Loucy (cell line): ENCODE measurements at regions not wholly inside any gene's neighbourhood (a gene's known extent, or its start where the extent isn't known, plus 50 kb on each side); places are given as distances from the start of the nearest gene placed in this dataset.

ENCODE experiments used
- H2AFZ ChIP-seq: fragments of 200-600 bp; sonication (generic); 2 replicates; pipeline ENCODE4 v1.6.0; 2016; ENCODE audit warnings: antibody characterized with exemption, mild to moderate bottlenecking, low read length, moderate library complexity
- H3F3A ChIP-seq: fragments of 200-600 bp; 2 replicates; pipeline ENCODE4 v1.6.0; 2016; ENCODE audit warnings: antibody characterized with exemption, low read depth, mild to moderate bottlenecking
- H3K27me3 ChIP-seq: fragments of 200-600 bp; sonication (generic); 2 replicates; pipeline ENCODE4 v1.6.1; 2014; ENCODE audit warnings: low read length, mild to moderate bottlenecking; ENCODE audit not compliant: insufficient read depth, poor library complexity, severe bottlenecking
- H3K36me3 ChIP-seq: fragments of 200-600 bp; sonication (generic); 2 replicates; pipeline ENCODE4 v1.6.1; 2016; ENCODE audit warnings: low read length; ENCODE audit not compliant: insufficient read depth
- H3K4me1 ChIP-seq: fragments of 200-600 bp; sonication (generic); 2 replicates; pipeline ENCODE4 v1.5.1; 2014; ENCODE audit warnings: low read length, mild to moderate bottlenecking; ENCODE audit not compliant: insufficient read depth, poor library complexity, severe bottlenecking
- H3K4me2 ChIP-seq: fragments of 200-600 bp; sonication (generic); 2 replicates; pipeline ENCODE4 v1.6.0; 2014; ENCODE audit warnings: antibody characterized with exemption, low read length, low read depth, mild to moderate bottlenecking; ENCODE audit not compliant: poor library complexity, severe bottlenecking
- H3K4me3 ChIP-seq: fragments of 200-600 bp; sonication (generic); 2 replicates; pipeline ENCODE4 v1.5.1; 2014; ENCODE audit warnings: low read length, mild to moderate bottlenecking, mixed read lengths; ENCODE audit not compliant: poor library complexity, severe bottlenecking
- H3K79me2 ChIP-seq: fragments of 200-600 bp; sonication (generic); 2 replicates; pipeline ENCODE4 v1.6.1; 2014; ENCODE audit warnings: low read length; ENCODE audit not compliant: insufficient read depth
- H3K9ac ChIP-seq: fragments of 200-600 bp; sonication (generic); 2 replicates; pipeline ENCODE4 v1.6.0; 2014; ENCODE audit warnings: mild to moderate bottlenecking, low read depth, low read length, moderate library complexity; ENCODE audit not compliant: poor library complexity, severe bottlenecking
- H3K9me2 ChIP-seq: fragments of 200-600 bp; sonication (generic); replicated peaks from 2 replicates; pipeline ENCODE4 v1.6.1; 2016; ENCODE audit warnings: low read depth, low read length, mixed read lengths
- H3K9me3 ChIP-seq: fragments of 200-600 bp; sonication (generic); 2 replicates; pipeline ENCODE4 v1.6.1; 2014; ENCODE audit warnings: mild to moderate bottlenecking, antibody characterized with exemption, low read length, low read depth; ENCODE audit not compliant: insufficient read depth
- H4K20me1 ChIP-seq: fragments of 200-600 bp; sonication (generic); 2 replicates; pipeline ENCODE4 v1.6.0; 2014; ENCODE audit warnings: antibody characterized with exemption, low read length, mild to moderate bottlenecking; ENCODE audit not compliant: insufficient read depth, poor library complexity, severe bottlenecking
- EZH2phosphoT487 ChIP-seq: fragments of 200-600 bp; IDR thresholded peaks from 2 replicates; pipeline ENCODE4 v1.6.1; 2018; ENCODE audit warnings: antibody characterized with exemption, mild to moderate bottlenecking, moderate library complexity, borderline replicate concordance
- TF ChIP-seq, protein P1 (sequence below): fragments of 200-600 bp; sonication (generic); conservative IDR thresholded peaks from 2 replicates; pipeline ENCODE4 v1.5.1; 2014; ENCODE audit warnings: mild to moderate bottlenecking, antibody characterized with exemption, low read length

GRCh38 chr6:139871803-139872510 is 497.5 kb upstream of the CITED2 start:
- Histone ChIP-seq H3K9me2 (no peaks in the 10 kb centered on the region), H3K79me2 (no peaks in the 10 kb centered on the region), H3K27me3 (no peaks in the 10 kb centered on the region), H3K4me2 (no peak overlapping the region), H3K36me3 (no peaks in the 10 kb centered on the region), H3K9ac (no peak overlapping the region), H3F3A (no peaks in the 10 kb centered on the region), H3K4me3 (no peak overlapping the region), H4K20me1 (no peaks in the 10 kb centered on the region), H3K4me1 (no peaks in the 10 kb centered on the region), H2AFZ (no peak overlapping the region), H3K9me3 (no peaks in the 10 kb centered on the region)
- TF ChIP-seq, protein P1, sequence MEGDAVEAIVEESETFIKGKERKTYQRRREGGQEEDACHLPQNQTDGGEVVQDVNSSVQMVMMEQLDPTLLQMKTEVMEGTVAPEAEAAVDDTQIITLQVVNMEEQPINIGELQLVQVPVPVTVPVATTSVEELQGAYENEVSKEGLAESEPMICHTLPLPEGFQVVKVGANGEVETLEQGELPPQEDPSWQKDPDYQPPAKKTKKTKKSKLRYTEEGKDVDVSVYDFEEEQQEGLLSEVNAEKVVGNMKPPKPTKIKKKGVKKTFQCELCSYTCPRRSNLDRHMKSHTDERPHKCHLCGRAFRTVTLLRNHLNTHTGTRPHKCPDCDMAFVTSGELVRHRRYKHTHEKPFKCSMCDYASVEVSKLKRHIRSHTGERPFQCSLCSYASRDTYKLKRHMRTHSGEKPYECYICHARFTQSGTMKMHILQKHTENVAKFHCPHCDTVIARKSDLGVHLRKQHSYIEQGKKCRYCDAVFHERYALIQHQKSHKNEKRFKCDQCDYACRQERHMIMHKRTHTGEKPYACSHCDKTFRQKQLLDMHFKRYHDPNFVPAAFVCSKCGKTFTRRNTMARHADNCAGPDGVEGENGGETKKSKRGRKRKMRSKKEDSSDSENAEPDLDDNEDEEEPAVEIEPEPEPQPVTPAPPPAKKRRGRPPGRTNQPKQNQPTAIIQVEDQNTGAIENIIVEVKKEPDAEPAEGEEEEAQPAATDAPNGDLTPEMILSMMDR, result no peak
- TF ChIP-seq EZH2phosphoT487, result no peak

DNA sequence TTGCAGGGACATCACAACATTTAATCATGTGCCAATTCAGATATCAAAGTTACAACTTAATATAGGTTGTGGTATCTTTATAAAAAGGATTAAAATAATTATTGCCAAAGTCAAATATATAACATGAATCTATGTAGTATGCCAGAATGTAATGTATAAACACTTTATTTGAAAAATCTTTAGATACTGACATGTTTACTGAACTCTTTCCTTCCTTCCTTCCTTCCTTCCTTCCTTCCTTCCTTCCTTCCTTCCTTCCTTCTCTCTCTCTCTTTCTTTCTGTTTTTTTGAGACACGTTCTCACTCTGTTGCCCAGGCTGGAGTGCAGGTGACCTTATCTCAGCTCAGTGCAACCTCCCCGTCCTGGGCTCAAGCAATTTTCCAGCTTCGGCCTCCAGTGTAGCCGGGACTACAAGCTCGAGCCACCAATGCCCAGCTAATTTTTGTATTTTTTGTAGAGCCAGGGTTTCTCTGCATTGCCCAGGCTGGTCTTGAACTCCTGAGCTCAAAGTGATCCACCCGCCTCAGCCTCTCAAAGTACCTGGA is 496.8 kb upstream of the CITED2 start:
- Histone ChIP-seq H3F3A (no peaks in the 10 kb centered on the region), H3K27me3 (no peaks in the 10 kb centered on the region), H2AFZ (no peak overlapping the region), H3K4me1 (no peaks in the 10 kb centered on the region), H3K79me2 (no peaks in the 10 kb centered on the region), H3K4me2 (no peak overlapping the region), H3K4me3 (no peak overlapping the region), H3K36me3 (no peaks in the 10 kb centered on the region), H3K9me3 (no peaks in the 10 kb centered on the region), H3K9ac (no peak overlapping the region), H4K20me1 (no peaks in the 10 kb centered on the region), H3K9me2 (no peaks in the 10 kb centered on the region)
- TF ChIP-seq EZH2phosphoT487, result no peak
- TF ChIP-seq, protein P1, result no peak

- TF ChIP-seq, protein P1, result no peak
- no peaks in the 10 kb centered on the region for H3F3A ChIP-seq
- H2AFZ ChIP-seq, result no peak overlapping the region
- no peaks in the 10 kb centered on the region for H3K79me2 ChIP-seq
- H3K27me3 ChIP-seq, result no peaks in the 10 kb centered on the region
- no peaks in the 10 kb centered on the region for H3K9me3 ChIP-seq
- no peaks in the 10 kb centered on the region for H3K9me2 ChIP-seq
- no peaks in the 10 kb centered on the region for H3K4me1 ChIP-seq
- H3K36me3 ChIP-seq, result no peaks in the 10 kb centered on the region
- no peak overlapping the region for H3K4me3 ChIP-seq
- H4K20me1 ChIP-seq, result no peaks in the 10 kb centered on the region
- no peak overlapping the region for H3K9ac ChIP-seq
- no peak overlapping the region for H3K4me2 ChIP-seq
Measured at GRCh38 chr6:139868576-139868975, 494.1 kb upstream of the CITED2 start.
